NCI-H345 (cell line): ENCODE measurements at regions not wholly inside any gene's neighbourhood (a gene's known extent, or its start where the extent isn't known, plus 50 kb on each side); places are given as distances from the start of the nearest gene placed in this dataset.

Source experiments
- DNase-seq: peaks from one replicate; lab custom pipeline; 2025; lab: John Stamatoyannopoulos, UW

DNA sequence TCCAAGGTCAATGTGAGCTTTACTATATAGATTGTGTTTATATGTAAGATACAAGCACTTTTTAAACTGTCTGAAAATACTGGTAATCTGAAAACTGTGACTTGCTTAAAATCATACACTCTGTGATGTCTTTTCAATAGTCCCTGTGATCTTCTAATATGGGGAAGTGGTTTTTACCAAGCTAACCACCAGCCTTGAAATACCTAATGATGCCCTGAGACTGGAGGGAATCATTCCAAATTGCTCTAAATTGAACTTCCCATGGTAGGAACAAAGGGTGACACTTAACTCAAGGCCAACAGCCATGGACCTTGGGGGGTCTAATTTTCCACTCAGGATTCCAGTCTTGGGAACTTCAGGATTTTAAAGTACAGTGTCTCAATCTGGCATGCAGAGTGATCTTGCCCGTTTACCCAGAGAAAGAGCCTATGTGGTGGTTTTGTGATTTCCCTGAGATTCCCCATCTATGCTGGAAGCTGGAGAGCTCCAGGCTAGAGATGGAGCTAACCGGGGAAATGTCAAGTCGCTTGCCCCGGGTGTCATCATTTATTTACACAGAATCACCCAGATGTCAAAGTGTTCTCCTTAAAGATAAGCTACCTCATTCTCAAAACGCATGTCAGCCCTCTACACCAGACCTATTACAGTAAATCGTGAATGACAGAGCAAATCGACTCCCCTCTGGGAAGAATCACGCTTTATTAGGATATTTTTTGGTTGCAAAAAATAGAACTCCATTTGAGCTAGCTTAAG lies 198.5 kb downstream of the SP3 start:
- no peak for DNase-seq

DNA sequence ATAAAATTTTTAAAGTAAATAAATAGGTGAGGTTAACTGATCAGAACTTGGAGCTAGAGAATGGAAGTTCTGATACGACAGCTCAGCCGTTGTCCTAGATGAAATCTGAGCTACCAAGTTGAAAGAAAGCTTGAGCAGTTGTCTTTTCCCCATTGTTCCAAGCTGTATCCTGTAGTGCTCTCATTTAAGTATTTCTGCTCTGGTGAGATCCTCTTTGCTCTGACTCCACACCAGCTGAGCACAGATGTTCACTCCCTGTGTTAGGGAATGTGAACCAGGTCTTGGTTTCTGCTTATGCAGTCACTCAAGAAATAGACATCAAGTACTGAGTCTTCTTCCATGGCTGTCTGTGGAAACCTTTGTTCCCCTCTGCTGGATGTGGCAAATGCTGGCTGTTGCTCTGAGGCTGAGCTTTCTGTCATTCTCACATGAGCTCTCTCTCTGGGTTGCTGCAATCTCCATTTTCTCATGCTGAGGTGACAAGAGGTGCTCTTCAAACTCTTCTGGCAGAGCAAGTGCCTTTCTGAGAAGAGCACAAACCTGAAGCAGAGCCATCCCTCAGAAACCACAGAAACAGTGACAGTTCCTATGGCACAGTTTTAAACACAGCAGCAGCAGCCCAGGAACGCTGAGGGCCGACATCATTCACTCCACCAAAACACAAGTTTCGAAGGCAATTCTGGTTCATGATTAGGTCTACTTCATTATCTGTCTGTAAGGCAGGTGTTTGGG lies 194.1 kb downstream of the SP3 start:
- no peak for DNase-seq

DNA sequence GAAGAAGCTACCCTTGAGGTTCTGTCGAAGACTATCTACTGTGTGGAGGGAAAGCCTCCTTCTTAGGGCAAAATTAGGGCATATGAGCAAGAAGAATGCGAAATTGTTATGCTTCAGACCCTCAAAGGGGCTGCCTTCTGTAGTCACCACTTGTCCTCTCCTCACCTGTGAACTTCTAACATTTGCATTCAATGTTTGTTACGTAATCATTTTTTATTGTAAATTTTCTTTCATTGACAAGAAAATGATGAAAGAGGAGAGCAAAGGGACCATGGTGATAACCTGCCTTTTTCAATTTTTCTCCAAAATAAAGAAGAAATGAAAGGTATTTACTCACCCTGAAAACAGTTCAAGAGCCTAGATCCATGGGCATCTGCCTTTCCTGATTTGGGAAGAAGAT lies 193.0 kb downstream of the SP3 start:
- no peak for DNase-seq

DNA sequence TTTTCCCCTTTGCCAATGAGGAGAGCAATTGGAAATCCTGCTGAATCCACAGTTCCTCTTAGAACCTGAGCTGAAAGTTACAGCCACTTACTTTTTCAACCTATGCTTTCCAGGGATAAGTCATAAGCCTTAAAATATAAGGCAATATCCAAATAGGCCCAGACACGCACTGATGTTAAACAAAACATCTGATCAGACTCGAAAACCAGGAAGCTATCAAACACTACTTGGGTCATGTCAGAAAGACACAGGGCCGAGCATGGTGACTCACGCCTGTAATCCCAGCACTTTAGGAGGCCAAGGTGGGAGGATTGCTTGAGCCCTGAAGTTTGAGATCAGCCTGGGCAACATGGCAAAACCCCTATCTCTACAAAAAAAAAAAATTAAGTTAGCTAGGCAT lies 192.1 kb downstream of the SP3 start:
- DNase-seq: no peak

DNA sequence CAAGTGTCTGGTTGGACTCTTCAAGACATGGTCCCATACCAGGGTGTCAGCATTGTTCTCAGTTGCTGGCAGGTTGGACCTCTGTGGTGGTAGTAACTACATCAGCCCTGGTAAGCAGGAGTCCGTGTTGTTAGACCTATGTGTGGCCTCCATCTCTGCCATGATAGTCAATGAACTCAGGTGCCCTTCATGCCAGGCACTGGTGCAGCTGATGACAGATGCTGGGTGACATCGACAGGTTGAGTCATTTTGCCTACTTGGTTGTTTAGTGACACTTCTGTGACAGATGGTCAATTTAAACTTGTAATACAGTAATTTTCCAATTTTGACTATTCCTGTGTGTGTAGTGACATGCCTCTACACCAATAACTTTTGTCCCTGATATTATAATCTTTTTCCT lies 189.7 kb downstream of the SP3 start:
- no peak for DNase-seq

DNA sequence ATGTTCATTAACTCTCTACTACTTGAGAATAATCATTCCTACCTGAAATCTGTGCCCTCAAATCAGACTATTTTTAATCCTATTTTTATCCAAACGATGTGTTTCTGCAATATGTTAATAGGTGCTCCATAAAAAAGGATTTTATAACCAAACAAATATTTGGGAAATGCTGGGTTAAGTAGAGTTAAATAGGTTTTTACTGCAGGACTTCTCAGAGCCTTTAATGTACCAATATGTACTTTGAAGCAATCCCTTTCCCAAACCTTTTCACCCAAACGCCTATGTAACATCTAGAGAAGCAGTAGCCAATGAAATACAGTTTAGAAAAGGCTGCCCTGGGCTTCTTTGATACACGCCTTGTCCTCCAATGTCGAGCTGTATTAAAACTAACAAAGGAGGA lies 182.5 kb downstream of the SP3 start:
- DNase-seq: no peak

DNA sequence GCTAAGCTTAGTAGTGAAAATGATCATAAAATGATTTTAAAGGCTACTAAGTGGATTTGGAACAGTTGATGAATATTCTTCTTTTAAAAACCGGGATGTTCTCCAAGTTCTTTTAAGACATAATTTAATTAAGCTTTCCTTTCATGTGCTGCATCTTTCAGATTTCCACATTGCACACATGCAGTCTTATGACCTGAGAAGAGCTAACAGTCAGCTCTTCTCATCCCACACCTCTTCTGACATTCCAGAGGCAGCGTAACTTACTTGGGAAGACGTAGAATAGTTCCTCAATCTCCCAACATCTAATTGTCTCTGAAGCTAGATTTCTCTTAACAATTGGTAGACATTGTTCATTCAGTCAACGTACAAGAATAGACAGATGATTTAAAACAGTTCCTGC lies 181.8 kb downstream of the SP3 start:
- no peak for DNase-seq

DNA sequence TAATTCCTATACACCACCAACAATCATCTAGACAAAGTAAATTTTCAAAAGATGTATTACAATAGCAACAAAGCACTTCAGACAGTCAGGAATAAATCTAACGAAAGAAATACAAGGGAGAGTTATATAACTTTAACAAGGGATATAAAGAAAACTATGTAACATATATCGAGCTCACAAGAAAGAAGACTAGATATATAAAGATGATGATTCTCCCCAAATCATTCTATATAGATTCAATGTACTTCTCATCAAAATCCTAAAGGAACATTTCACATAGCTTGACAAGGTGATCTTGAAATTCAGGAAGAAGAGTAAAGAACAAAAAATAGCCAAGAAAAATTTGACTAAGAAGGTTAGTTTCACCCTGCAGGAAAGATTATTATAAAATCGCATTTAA lies 179.4 kb downstream of the SP3 start:
- no peak for DNase-seq

DNA sequence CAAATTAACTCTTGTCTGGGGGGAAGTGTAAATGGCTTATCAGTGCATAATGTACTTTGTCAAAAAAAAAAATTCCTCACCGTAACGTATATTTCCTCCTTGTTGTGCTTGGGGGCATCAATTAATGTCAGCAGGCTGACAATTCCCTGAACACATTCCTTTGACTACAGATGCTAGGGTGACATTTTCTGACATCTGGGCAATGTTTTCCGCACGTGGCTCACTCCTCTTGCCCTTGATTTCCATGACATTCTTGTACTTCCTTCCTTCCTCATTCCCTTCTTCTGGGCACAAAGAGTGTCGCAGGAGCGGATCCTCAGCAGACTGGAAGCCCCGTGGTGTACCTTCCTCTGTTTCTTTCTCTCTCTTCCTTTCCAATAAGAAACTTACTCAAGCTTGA lies 173.7 kb downstream of the SP3 start:
- no peak for DNase-seq

DNA sequence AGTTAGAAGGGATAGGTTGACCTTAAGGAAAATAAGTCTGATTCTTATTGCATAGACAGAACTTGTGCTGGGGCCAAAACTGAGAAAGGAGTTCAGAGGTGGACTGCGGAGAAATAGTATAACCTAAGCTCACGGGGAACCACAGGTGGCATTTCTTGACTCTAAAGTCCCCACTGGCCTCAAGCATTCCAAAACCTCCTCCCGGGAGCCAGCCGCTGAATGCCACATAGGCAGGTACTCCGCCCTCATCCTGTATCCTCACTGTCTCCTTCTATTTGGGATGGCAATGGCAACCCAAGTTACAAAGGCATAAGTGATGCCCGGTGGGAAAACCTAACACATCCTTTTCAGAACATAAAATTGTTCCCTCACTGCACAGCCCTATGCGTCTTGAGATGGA lies 173.0 kb downstream of the SP3 start:
- DNase-seq: no peak

DNA sequence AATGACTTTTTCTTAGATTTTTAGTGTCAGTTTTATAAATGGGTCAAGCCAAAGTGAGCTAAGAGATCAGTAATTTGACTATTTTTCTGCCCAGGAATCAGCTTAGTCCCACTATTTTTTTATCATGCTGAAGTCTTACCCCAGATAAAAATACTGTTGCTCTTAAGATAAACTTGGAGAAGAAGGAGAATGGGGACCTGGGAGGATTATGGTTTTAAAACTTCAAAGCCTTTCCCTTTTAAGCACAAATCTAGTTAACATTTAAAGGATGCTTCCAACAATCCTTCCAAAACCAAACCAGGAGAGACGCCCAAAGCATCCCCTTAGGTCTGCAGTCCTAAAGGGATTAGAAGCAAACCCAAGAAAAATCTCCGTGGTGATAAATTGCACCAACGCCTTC lies 172.4 kb downstream of the SP3 start:
- no peak for DNase-seq

DNA sequence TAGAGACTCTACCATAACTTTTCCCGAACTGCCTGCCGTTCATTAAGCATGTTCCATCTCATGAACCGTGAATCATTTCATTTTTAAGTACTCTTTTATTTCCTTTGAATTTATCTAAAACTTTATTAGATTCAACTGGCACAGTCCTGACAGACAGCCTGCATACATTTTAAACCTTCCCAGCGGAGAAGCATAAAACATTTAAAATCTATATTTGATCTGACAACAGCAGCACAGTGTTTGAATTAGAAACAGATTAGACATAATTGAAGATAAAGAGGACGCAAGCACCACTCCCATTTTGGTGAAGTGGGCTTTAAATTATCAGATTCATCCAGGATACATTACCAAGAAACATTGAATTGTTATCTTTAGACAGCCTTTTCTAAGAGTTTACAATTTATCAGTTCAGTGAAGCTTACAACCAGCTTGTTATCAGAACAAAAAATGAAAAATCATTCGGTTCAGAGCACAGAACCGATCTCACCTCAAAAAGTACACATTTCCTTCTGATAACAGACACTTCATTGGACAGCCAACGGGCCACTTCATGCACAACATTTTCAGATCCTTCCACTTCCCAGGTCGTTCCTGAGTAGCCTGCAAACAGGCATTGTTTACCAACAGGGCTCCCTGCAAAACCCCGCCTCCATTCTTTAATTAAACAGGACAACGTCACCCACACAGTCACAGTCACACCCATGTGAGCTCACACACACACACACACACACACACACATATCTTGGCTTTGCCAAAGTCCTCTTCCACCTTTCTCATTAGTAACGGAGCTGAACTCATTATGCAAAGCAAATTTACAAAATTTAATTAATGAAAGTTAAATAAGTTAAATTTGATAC lies 171.2 kb downstream of the SP3 start:
- peak; percentile 6 for DNase-seq

DNA sequence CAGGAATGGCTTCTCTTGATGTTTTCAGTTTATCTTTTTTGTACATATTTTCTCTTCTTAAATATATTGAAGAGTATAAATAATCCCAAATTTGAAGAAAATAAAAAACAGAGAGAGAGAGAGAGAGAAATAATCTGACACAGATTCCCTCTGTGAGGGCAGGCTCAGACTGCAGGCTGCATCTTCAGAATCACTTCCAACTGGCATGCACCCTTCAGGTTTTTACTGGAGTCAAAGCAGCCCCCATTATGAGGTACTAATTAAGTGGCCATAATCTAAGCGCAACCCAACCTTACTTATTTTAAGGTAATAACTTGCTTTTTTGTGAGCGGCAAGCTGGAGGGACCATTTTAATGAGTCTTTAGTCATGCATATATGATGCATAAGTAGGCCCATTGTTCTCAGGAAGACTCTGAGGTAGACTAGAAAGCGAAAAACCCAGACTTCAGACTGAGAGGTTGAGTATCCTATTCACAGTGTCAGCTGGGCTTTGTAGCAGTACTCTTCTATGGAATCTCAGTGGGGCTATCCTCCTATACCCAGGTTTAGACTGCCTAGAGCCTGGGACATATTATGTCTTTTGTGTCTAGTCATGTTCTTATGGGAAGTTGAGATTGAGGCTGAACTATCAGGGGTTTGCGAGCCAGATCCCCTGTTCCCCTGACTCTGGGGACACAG lies 167.4 kb downstream of the SP3 start:
- DNase-seq: no peak

DNA sequence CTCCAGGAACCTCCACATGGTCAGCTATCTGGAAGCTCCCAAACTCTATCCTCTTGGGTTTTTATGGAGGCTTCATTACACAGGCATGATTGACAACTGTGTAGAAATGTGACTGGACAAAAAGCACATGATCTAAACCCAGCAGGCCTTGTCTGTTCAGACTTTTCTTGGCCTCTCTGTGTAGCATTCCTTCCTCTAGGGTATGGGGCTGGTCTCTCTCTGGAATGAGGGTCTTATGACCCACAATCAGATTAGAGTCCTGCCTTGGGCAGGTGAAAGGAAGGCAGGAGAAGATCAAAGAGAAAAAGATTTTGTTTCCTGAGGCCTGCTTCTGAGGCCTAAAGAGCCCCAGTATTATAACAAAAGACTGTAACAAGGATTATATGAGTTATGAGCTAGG lies 162.7 kb downstream of the SP3 start:
- DNase-seq: no peak

DNA sequence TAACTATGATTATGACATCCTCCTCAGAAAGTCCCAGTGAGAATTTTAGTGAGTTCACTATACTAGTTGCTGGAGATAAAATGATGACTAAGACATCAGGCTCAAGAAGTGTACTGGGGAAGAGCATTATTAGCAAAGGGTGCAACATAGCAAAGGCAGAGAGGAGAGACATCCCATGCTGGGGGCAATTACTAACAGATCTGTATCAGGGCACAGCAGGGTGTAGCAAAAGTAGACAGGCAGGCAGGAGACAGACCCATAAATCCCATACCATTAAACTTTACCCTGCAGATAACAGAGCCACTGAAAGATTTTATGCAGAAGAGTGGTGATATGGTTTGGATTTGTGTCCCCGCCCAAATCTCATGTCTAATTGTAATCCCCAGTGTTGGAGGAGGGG lies 161.7 kb downstream of the SP3 start:
- no peak for DNase-seq

DNA sequence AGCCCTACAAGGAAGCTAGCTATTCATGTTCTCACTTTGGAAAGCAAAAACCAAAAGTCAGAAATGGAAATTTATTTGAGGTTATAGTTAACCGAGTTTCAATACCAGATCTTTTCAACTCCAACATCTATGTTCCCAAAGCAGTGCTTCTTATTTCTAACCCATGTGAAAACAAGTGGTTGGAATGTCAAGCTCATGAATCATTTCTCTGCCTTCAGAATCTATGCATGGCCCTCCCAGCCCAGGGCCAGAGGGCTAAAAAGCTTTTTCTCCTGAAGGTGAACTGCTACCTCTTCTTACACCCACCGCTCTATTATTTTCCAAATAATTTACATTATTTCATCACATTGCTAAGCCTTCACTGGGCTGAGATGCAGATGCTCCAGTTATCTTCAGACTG lies 158.4 kb downstream of the SP3 start:
- DNase-seq: no peak

DNA sequence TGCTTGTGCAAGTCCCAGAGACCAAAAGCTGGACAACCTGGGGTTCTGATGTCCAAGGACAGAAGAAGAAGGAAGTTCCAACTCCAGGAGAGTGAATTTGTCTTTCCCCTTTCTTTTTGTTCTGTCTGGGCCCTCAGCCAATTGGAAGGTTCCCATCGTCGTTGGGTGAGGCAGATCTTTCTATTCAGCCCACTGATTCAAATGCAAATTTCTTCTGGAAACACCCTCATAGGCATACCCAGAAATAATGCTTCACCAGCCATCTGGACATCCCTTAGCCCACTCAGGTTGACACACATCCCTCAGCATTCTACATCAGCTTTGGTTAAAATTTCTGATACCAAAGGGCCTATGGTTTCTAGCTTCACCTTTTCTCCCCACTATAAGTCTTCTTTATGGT lies 156.5 kb downstream of the SP3 start:
- no peak for DNase-seq

DNA sequence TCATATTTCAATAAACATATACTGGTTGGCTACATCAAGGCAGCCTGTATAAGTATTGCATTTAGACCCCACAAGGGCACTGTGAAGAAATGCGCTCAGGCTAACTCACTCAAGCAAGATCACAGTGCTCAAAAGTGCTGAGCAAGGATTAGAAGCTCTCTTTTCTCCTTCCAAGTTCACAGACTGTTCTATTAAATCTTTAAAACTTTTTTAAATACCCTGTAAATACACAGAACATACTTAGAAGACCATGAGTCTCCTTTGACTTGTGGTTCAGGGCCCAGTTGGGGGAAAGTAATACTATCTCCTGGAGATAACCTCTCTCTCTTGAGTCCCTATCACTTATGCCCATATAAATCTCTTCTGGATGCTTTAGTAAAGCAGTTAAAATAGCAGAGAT lies 152.9 kb downstream of the SP3 start:
- DNase-seq: no peak

DNA sequence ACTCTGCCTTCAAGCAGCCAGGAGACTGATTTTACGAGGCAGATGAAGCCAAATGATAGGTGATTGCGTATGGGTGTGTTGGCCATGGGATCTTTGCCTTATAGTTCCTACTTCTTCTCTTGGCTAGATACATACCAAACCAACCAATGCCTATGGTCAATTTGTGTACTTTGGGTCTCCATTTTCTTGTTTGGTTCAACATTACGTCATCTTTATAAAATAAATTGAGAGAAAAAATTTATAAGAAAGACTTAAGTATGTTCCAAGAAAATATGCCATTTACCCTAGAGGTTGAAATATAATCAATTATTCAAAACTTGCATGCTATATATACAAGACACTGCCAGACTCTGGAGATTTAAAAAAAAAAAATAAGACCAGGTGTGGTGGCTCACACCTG lies 150.9 kb downstream of the SP3 start:
- DNase-seq: no peak

DNA sequence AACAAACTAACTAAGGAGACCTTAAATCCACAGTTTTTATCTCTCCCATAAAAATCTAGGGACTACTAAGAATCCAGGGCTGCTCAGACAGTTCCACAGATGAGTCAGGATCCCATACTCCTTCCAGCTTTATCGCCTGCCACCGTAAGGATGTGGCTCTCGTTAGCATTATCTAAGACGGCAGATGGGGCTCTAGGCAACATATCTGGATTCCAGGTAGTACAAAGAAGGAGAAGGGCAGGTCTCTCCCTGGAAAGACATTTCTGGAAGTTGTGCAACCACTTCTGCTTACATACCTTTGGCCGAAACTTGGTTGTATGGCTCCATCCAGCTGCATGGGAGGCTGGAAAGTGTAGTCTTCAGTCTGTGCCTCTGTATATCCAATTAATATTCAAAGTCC lies 149.4 kb downstream of the SP3 start:
- no peak for DNase-seq

DNA sequence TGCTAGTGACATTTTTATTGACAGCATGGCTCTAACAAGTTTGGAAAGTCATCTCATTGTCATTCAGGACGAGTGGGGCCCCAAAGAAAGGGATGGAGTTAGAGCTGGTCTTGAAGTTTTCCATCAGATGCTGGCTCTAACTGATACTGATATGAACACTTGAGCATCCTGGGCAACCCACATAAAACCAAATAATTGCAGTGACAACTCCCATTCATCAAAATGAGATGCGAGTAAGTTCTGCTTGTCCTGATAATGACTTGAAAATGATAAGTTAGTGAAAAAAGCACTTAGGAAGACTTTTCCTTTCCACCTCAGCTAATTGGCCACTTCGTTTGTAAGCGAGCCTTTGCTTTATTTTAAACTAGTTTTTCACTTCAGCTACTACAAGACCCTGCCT lies 147.6 kb downstream of the SP3 start:
- no peak for DNase-seq

DNA sequence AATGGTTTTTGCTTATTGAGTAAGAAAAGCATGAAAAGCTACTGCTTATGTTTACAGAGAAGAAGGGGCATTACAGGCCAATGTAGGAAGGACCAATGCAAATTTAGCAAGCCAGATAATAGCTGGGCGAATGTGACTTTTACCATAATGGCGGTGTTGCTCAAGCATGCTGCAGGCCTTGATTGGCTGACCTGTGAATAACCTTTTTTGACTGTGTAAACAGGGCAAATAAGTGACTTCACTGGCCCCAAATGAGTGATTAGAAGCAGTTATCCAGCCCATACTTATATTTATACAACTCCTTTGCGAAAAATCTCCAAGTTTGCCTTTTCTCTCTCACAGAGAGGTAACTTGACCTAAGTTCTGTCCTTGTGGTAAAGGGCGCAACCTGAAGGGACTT lies 146.9 kb downstream of the SP3 start:
- no peak for DNase-seq
